GM21367 (cell line): ENCODE measurements at regions not wholly inside any gene's neighbourhood (a gene's known extent, or its start where the extent isn't known, plus 50 kb on each side); places are given as distances from the start of the nearest gene placed in this dataset.

Source experiments
- ATAC-seq: cut with Tn5 transposase; IDR thresholded peaks from one replicate; pipeline ENCODE4 v1.9.1; 2021; ENCODE audit not compliant: unreplicated experiment

GRCh38 chr9:1947438-1947837 lies 67.7 kb upstream of the SMARCA2 start:
- no peak for ATAC-seq

GRCh38 chr9:1948541-1948940 lies 66.6 kb upstream of the SMARCA2 start:
- no peak for ATAC-seq

GRCh38 chr9:1951446-1951845 lies 63.7 kb upstream of the SMARCA2 start:
- ATAC-seq = no peak

- no peak for ATAC-seq
Observed at GRCh38 chr9:1952001-1952400, 63.1 kb upstream of the SMARCA2 start.

- ATAC-seq = no peak
Observed at GRCh38 chr9:1954238-1954637, 60.9 kb upstream of the SMARCA2 start.

GRCh38 chr9:1956958-1957357 lies 58.2 kb upstream of the SMARCA2 start:
- ATAC-seq = no peak

- no peak for ATAC-seq
Observed at GRCh38 chr9:1957856-1958255, 57.3 kb upstream of the SMARCA2 start.

- ATAC-seq = no peak
Observed at GRCh38 chr9:1959371-1959770, 55.8 kb upstream of the SMARCA2 start.

- ATAC-seq = no peak
Observed at GRCh38 chr9:1960342-1961042, 54.7 kb upstream of the SMARCA2 start.

- no peak for ATAC-seq
Observed at GRCh38 chr9:1962122-1962521, 53.0 kb upstream of the SMARCA2 start.

GRCh38 chr9:1962588-1963106 lies 52.5 kb upstream of the SMARCA2 start:
- no peak for ATAC-seq

- ATAC-seq = no peak
Observed at GRCh38 chr9:1964093-1964492, 51.1 kb upstream of the SMARCA2 start.
